Sigmoid colon (tissue), 6 donors: ENCODE measurements at regions not wholly inside any gene's neighbourhood (a gene's known extent, or its start where the extent isn't known, plus 50 kb on each side); places are given as distances from the start of the nearest gene placed in this dataset.

Source experiments
- DNase-seq: peaks from one replicate; pipeline ENCODE4 v3.0.0-alpha.2; 2019
- H3K27ac ChIP-seq, 4 donors: fragments of 200-600 bp; sonication (generic); one replicate each; pipeline ENCODE4 v1.5.1; 2016 to 2019; ENCODE audit warnings: mild to moderate bottlenecking in 1 of 4
- H3K27me3 ChIP-seq, 3 donors: fragments of 200-600 bp; sonication (generic); one replicate each; pipeline ENCODE4 v1.5.1; 2019; ENCODE audit warnings: mild to moderate bottlenecking in 1 of 3
- H3K36me3 ChIP-seq, 4 donors: fragments of 200-600 bp; sonication (generic); one replicate each; pipeline ENCODE4 v1.5.1; 2016 to 2019
- H3K4me1 ChIP-seq, 4 donors: fragments of 200-600 bp; sonication (generic); one replicate each; pipeline ENCODE4 v1.5.1; 2017 to 2019
- H3K4me3 ChIP-seq, 4 donors: fragments of 200-600 bp; sonication (generic); one replicate each; pipeline ENCODE4 v1.5.1; 2017 to 2019; ENCODE audit warnings: mild to moderate bottlenecking in 2 of 4, moderate library complexity in 1 of 4
- H3K9me3 ChIP-seq, 4 donors: fragments of 200-600 bp in 3 of 4; sonication (generic) in 3 of 4; one replicate each; pipeline versions ENCODE4 v1.5.1 to v1.6.1; 2013 to 2019
- EP300 ChIP-seq, 4 donors: sonication (generic); formaldehyde crosslinking; IDR thresholded peaks; one replicate each; pipeline ENCODE4 v1.6.1; 2017; ENCODE audit warnings: antibody characterized with exemption in 4 of 4
- POLR2A ChIP-seq, 2 donors: fragments of 450-650 bp; IDR thresholded peaks; one replicate each; pipeline ENCODE4 v1.6.1; 2016; ENCODE audit warnings: antibody characterized with exemption in 2 of 2, mild to moderate bottlenecking in 2 of 2, moderate library complexity in 2 of 2
- POLR2AphosphoS5 ChIP-seq, 4 donors: sonication (generic); formaldehyde crosslinking; IDR thresholded peaks; one replicate each; pipeline ENCODE4 v1.6.1; 2017; ENCODE audit warnings: antibody characterized with exemption in 4 of 4
- WGBS, 2 donors: extraction: QIAGEN DNeasy Blood & Tissue Kit; methylation state at CpG; one replicate each; pipeline ENCODE4 v1.1.7; 2013; 5-methylcytosine and 5-hydroxymethylcytosine counted together
- intact Hi-C: fragments of 100-400 bp; cut with DNase I; formaldehyde crosslinking; loops from one replicate; pipeline ENCODE4 v1.15.1; 2023
- TF ChIP-seq, protein P1 (sequence below), 4 experiments: fragments of 450-650 bp in 3 of 4; fragments of 200-600 bp in 1 of 4; IDR thresholded peaks; one replicate each; pipeline ENCODE4 v1.5.1; 2016 to 2019; ENCODE audit warnings: antibody characterized with exemption in 4 of 4, mild to moderate bottlenecking in 3 of 4, moderate library complexity in 2 of 4
- donor health status: healthy with polysubstance abuse.
- donor health status: healthy.

GRCh38 chr2:101596333-101596732 lies 101.2 kb upstream of the MAP4K4 start:
- TF ChIP-seq, protein P1, sequence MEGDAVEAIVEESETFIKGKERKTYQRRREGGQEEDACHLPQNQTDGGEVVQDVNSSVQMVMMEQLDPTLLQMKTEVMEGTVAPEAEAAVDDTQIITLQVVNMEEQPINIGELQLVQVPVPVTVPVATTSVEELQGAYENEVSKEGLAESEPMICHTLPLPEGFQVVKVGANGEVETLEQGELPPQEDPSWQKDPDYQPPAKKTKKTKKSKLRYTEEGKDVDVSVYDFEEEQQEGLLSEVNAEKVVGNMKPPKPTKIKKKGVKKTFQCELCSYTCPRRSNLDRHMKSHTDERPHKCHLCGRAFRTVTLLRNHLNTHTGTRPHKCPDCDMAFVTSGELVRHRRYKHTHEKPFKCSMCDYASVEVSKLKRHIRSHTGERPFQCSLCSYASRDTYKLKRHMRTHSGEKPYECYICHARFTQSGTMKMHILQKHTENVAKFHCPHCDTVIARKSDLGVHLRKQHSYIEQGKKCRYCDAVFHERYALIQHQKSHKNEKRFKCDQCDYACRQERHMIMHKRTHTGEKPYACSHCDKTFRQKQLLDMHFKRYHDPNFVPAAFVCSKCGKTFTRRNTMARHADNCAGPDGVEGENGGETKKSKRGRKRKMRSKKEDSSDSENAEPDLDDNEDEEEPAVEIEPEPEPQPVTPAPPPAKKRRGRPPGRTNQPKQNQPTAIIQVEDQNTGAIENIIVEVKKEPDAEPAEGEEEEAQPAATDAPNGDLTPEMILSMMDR (IDR thresholded peaks at IDR 0.05), result no peak
- no peak for TF ChIP-seq POLR2AphosphoS5 (IDR thresholded peaks at IDR 0.05)
- TF ChIP-seq POLR2A (IDR thresholded peaks at IDR 0.05), result no peak
- no peak for TF ChIP-seq EP300 (IDR thresholded peaks at IDR 0.05)
- intact Hi-C loops, result no loop called here
- H3K4me1 ChIP-seq, result peaks cover 0 to 15% (median 11%) of the 10 kb centered on the region in 4 donors
- no peaks in the 10 kb centered on the region for H3K9me3 ChIP-seq
- no peak for DNase-seq
- H3K27ac ChIP-seq, result no peak overlapping the region
- no peaks in the 10 kb centered on the region for H3K27me3 ChIP-seq
- no peaks in the 10 kb centered on the region for H3K36me3 ChIP-seq
- WGBS, 2 donors, result 66 to 79% methylated on average over 4 of the region's 4 CpGs
- H3K4me3 ChIP-seq, result no peak overlapping the region

- DNase-seq, result no peak
- Histone ChIP-seq H3K4me3 (no peak overlapping the region), H3K9me3 (peaks cover 0 to 1% (median 0%) of the 10 kb centered on the region in 4 donors), H3K27me3 (no peaks in the 10 kb centered on the region), H3K27ac (no peak overlapping the region), H3K36me3 (no peaks in the 10 kb centered on the region), H3K4me1 (no peaks in the 10 kb centered on the region)
- no peak for TF ChIP-seq POLR2AphosphoS5 (IDR thresholded peaks at IDR 0.05)
- TF ChIP-seq, protein P1 (IDR thresholded peaks at IDR 0.05), result no peak
- no peak for TF ChIP-seq POLR2A (IDR thresholded peaks at IDR 0.05)
- TF ChIP-seq EP300 (IDR thresholded peaks at IDR 0.05), result no peak
- WGBS, 2 donors, result 71 to 75% methylated on average over 3 of the region's 3 CpGs
- intact Hi-C loops, result no loop called here
Observed at GRCh38 chr2:101587251-101587650, 110.3 kb upstream of the MAP4K4 start.

- Histone ChIP-seq H3K4me3 (no peak overlapping the region), H3K9me3 (peaks cover 0 to 1% (median 0%) of the 10 kb centered on the region in 4 donors), H3K27ac (no peak overlapping the region), H3K27me3 (no peaks in the 10 kb centered on the region), H3K36me3 (no peaks in the 10 kb centered on the region), H3K4me1 (no peaks in the 10 kb centered on the region)
- intact Hi-C loops, result no loop called here
- TF ChIP-seq POLR2AphosphoS5 (IDR thresholded peaks at IDR 0.05) (no peak), EP300 (IDR thresholded peaks at IDR 0.05) (no peak), POLR2A (IDR thresholded peaks at IDR 0.05) (no peak)
- TF ChIP-seq, protein P1 (IDR thresholded peaks at IDR 0.05), result no peak
- DNase-seq, result no peak
Observed at GRCh38 chr2:101583861-101584260, 108.9 kb upstream of the RFX8 start.

GRCh38 chr2:101581675-101582299 lies 106.9 kb upstream of the RFX8 start:
- Histone ChIP-seq H3K27me3 (no peaks in the 10 kb centered on the region), H3K4me3 (no peak overlapping the region), H3K9me3 (no peaks in the 10 kb centered on the region), H3K4me1 (peaks cover 0 to 4% (median 0%) of the 10 kb centered on the region in 4 donors), H3K36me3 (no peaks in the 10 kb centered on the region), H3K27ac (no peak overlapping the region)
- 94 to 96% methylated on average over 7 of the region's 7 CpGs for WGBS, 2 donors
- TF ChIP-seq EP300 (IDR thresholded peaks at IDR 0.05), result no peak
- no peak for TF ChIP-seq POLR2A (IDR thresholded peaks at IDR 0.05)
- no peak for TF ChIP-seq POLR2AphosphoS5 (IDR thresholded peaks at IDR 0.05)
- TF ChIP-seq, protein P1 (IDR thresholded peaks at IDR 0.05), result no peak
- no peak for DNase-seq
- intact Hi-C loops, result no loop called here

GRCh38 chr2:101580528-101580927 lies 105.6 kb upstream of the RFX8 start:
- H3K4me3 ChIP-seq, result no peak overlapping the region
- DNase-seq, result no peak
- H3K9me3 ChIP-seq, result no peaks in the 10 kb centered on the region
- peaks cover 0 to 4% (median 0%) of the 10 kb centered on the region in 4 donors for H3K4me1 ChIP-seq
- no peak overlapping the region for H3K27ac ChIP-seq
- no peaks in the 10 kb centered on the region for H3K27me3 ChIP-seq
- intact Hi-C loops, result no loop called here
- 91 to 92% methylated on average over 5 of the region's 5 CpGs for whole genome bisulfite sequencing, 2 donors
- TF ChIP-seq EP300 (IDR thresholded peaks at IDR 0.05), result no peak
- TF ChIP-seq, protein P1 (IDR thresholded peaks at IDR 0.05), result no peak
- no peak for TF ChIP-seq POLR2AphosphoS5 (IDR thresholded peaks at IDR 0.05)
- TF ChIP-seq POLR2A (IDR thresholded peaks at IDR 0.05), result no peak
- H3K36me3 ChIP-seq, result no peaks in the 10 kb centered on the region
